Erythroblast (primary cell): ENCODE measurements at regions not wholly inside any gene's neighbourhood (a gene's known extent, or its start where the extent isn't known, plus 50 kb on each side); places are given as distances from the start of the nearest gene placed in this dataset.

Experiments
- GATA1 ChIP-seq: IDR thresholded peaks from 2 replicates; pipeline ENCODE4 v1.6.1; 2011; ENCODE audit warnings: low read depth, mild to moderate bottlenecking, control low read depth, low read length, moderate library complexity
- POLR2A ChIP-seq: IDR thresholded peaks from 2 replicates; pipeline ENCODE4 v1.6.1; 2011; ENCODE audit warnings: mild to moderate bottlenecking, low read length

DNA sequence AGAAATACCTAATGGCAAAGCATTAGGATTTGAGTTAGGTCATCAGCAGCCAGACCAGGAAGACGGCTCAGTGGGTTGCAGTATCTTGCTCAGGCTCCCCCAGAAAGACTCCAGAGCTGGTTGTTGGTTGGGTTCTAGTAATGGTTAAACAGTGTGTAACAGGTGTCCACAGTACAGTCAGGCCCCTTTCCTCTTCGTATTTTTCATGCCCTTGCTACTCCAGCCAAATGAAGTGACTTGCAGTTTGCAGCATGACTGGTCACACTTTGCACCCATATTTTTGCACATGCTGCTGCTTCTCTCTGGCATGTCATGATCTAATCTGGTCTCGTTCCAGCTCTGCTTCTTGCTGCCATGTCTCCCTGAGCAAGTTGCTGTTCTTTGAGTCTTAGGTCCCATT, 60.6 kb upstream of the TRPC7 start:
- TF ChIP-seq POLR2A (no peak), GATA1 (no peak)
